Panc1 (cell line): ENCODE measurements at regions not wholly inside any gene's neighbourhood (a gene's known extent, or its start where the extent isn't known, plus 50 kb on each side); places are given as distances from the start of the nearest gene placed in this dataset.

Experiments used
- CTCF ChIP-seq: fragments of 450-650 bp; IDR thresholded peaks from 2 replicates; pipeline ENCODE4 v1.5.1; 2017; ENCODE audit warnings: mild to moderate bottlenecking
- POLR2AphosphoS5 ChIP-seq: IDR thresholded peaks from 2 replicates; pipeline ENCODE4 v1.6.1; 2012; ENCODE audit warnings: mild to moderate bottlenecking, low read depth, low read length, moderate library complexity
- SIN3A ChIP-seq: IDR thresholded peaks from 2 replicates; pipeline ENCODE4 v1.6.1; 2012; ENCODE audit warnings: low read depth, mild to moderate bottlenecking, low read length, moderate library complexity, borderline replicate concordance; ENCODE audit not compliant: insufficient read depth
- TCF7L2 ChIP-seq: IDR thresholded peaks from 2 replicates; pipeline ENCODE4 v1.6.1; 2011; ENCODE audit warnings: mild to moderate bottlenecking, low read depth, low read length, inconsistent platforms
- TF ChIP-seq, protein P1 (sequence below), 2 experiments: IDR thresholded peaks; 2 replicates each; pipeline ENCODE4 v1.6.1; 2011 to 2012; ENCODE audit warnings: low read depth in 2 of 2, control low read depth in 1 of 2, low read length in 1 of 2, mild to moderate bottlenecking in 1 of 2, moderate library complexity in 1 of 2; ENCODE audit not compliant: insufficient read depth in 1 of 2

DNA sequence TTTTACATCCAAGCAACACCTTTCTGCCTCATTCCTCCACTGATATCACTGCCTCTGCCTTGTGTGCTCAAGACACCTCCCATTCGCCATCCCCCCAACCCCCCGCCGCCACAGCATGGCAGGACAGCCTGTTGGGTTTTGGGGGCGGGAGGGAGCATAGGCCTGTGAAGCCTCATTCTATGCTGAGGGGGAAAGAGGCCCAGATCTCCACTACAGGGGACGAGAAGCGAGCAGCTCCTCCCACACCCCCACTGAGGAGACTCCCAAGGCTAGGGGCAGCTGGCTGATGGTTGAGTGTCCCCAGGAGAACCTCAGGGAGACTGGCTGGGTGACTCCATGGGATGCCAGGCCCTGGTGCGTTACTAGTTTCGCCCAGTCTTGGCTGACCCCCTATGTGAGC, 214.3 kb upstream of the SIX2 start:
- TF ChIP-seq CTCF (no peak), POLR2AphosphoS5 (no peak), SIN3A (no peak), TCF7L2 (no peak)
- TF ChIP-seq, protein P1, sequence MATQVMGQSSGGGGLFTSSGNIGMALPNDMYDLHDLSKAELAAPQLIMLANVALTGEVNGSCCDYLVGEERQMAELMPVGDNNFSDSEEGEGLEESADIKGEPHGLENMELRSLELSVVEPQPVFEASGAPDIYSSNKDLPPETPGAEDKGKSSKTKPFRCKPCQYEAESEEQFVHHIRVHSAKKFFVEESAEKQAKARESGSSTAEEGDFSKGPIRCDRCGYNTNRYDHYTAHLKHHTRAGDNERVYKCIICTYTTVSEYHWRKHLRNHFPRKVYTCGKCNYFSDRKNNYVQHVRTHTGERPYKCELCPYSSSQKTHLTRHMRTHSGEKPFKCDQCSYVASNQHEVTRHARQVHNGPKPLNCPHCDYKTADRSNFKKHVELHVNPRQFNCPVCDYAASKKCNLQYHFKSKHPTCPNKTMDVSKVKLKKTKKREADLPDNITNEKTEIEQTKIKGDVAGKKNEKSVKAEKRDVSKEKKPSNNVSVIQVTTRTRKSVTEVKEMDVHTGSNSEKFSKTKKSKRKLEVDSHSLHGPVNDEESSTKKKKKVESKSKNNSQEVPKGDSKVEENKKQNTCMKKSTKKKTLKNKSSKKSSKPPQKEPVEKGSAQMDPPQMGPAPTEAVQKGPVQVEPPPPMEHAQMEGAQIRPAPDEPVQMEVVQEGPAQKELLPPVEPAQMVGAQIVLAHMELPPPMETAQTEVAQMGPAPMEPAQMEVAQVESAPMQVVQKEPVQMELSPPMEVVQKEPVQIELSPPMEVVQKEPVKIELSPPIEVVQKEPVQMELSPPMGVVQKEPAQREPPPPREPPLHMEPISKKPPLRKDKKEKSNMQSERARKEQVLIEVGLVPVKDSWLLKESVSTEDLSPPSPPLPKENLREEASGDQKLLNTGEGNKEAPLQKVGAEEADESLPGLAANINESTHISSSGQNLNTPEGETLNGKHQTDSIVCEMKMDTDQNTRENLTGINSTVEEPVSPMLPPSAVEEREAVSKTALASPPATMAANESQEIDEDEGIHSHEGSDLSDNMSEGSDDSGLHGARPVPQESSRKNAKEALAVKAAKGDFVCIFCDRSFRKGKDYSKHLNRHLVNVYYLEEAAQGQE (IDR thresholded peaks at IDR 0.05; ENCODE audit: insufficient read depth in 1 of 2, low read depth in 2 of 2, low read length in 1 of 2): no peak
